GM13976 (cell line): ENCODE measurements at regions not wholly inside any gene's neighbourhood (a gene's known extent, or its start where the extent isn't known, plus 50 kb on each side); places are given as distances from the start of the nearest gene placed in this dataset.

Experiments
- DNase-seq: peaks from one replicate; pipeline ENCODE4 v3.0.0; 2012; ENCODE audit warnings: low spot score
- in situ Hi-C: fragments of 300-500 bp; cut with MboI; formaldehyde crosslinking; loops from one replicate; pipeline ENCODE4 v1.12.0; 2022; ENCODE audit warnings: low sequenced_read_pairs, mixed read lengths, inconsistent platforms; ENCODE audit not compliant: unreplicated experiment
- TF ChIP-seq, protein P1 (sequence below): IDR thresholded peaks from 2 replicates; pipeline ENCODE4 v1.5.1; 2012; ENCODE audit warnings: borderline replicate concordance, mild to moderate bottlenecking; ENCODE audit not compliant: insufficient read depth; ENCODE audit errors: extremely low read depth, missing control alignments, control extremely low read depth

DNA sequence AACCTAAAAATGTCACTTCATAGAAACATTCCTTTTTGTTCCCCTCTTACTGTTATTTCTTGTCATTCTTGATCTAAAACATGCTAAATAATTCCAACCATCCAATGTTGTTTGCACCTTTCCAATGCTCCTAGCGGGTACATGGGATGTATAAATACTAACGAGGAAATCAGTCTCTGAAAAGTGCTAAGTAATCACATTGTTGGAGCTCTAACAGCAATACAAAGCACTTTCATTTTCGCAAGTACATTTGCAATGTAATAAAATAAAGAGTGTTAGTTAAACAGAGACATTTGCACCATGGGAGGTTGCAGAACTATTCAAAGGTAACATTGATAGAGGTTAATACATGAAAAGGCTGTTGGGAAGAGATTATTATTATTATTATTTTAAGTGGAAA, 286.2 kb upstream of the ACVR2A start:
- in situ Hi-C loops: no loop called here
- no peak for DNase-seq
- TF ChIP-seq, protein P1, sequence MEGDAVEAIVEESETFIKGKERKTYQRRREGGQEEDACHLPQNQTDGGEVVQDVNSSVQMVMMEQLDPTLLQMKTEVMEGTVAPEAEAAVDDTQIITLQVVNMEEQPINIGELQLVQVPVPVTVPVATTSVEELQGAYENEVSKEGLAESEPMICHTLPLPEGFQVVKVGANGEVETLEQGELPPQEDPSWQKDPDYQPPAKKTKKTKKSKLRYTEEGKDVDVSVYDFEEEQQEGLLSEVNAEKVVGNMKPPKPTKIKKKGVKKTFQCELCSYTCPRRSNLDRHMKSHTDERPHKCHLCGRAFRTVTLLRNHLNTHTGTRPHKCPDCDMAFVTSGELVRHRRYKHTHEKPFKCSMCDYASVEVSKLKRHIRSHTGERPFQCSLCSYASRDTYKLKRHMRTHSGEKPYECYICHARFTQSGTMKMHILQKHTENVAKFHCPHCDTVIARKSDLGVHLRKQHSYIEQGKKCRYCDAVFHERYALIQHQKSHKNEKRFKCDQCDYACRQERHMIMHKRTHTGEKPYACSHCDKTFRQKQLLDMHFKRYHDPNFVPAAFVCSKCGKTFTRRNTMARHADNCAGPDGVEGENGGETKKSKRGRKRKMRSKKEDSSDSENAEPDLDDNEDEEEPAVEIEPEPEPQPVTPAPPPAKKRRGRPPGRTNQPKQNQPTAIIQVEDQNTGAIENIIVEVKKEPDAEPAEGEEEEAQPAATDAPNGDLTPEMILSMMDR: no peak

GRCh38 chr2:147554521-147555107, 290.2 kb upstream of the ACVR2A start:
- in situ Hi-C loops: no loop called here
- TF ChIP-seq, protein P1: no peak
- no peak for DNase-seq

DNA sequence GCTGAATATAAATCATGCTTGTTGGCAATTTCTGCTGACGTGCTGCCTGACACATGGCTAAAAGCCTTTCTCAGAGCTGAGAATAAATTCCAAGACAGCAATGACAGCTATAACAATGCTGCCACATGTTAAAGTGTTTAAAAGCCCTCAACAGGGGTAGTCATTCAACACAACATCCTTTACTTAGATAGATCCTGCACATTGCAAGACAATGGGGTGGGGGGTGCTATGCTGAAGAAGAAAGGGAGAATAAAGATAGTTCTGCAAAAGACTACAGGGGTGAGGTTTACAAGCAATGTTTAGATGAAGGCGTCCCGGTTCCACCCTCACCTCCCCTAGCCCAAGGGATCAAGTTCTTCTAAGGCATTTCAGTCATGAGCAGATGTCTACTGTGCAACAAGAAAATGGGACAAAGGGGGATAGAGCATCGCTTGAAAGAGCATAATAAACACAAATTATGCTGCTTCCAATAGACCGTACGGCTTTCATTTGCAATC, 291.0 kb upstream of the ACVR2A start:
- TF ChIP-seq, protein P1: no peak
- DNase-seq: no peak
- in situ Hi-C loops: no loop called here

GRCh38 chr2:147550995-147551731, 293.7 kb upstream of the ACVR2A start:
- TF ChIP-seq, protein P1: no peak
- no peak for DNase-seq
- in situ Hi-C loops: no loop called here

- TF ChIP-seq, protein P1: no peak
- no peak for DNase-seq
- in situ Hi-C loops: no loop called here
These were observed 295.8 kb upstream of the ACVR2A start for GRCh38 chr2:147549054-147549453.

DNA sequence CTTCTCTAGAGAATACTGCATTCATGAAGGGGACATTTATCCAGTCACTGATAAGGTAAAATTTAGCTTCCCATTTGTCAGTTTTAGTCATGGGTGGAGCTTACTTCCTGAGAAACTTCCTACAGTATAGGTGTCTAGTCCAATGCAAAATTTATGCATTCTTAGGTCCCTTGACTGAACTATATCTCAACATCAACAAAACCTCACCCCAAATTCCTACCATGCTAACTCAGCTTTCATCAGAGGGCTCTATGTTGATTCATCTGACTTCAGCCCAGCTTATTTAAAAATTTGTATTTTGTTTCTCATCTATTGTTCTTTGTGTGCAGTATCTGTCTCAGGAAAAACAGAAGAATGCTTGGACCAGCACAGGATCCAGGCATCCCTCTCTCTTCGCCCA, 296.4 kb upstream of the ACVR2A start:
- DNase-seq: no peak
- in situ Hi-C loops: no loop called here
- TF ChIP-seq, protein P1: no peak

- no peak for DNase-seq
- in situ Hi-C loops: no loop called here
- TF ChIP-seq, protein P1: no peak
These were observed 297.4 kb upstream of the ACVR2A start for GRCh38 chr2:147547440-147547839.
